ENCODE measurements at regions not wholly inside any gene's neighbourhood (a gene's known extent, or its start where the extent isn't known, plus 50 kb on each side); places are given as distances from the start of the nearest gene placed in this dataset.
"Not testable (repeated sequence)": the region's sequence is repeated elsewhere in the genome, so short reads cannot be mapped to it uniquely, and the experiment has no call there.

DNA sequence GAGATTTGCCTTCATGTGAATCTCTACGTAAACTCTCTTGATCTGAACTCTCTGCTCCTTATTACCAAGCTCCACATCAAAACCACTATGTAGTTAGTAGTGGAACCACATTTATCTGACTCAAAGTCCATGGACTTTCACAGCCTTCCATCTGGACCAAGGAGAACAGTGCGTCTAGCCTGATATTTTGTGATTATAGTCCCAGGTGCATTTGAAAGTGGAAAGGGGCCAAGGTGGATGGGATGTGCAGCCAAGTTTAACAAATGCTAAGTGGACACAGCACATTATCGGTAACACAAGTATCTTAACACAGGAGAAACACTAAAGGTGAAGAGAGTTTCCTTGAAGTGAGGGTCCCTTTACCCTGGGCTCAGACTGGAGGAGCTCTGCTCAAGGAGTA lies 281.2 kb upstream of the SGK1 start:
- no peak for DNase-seq

DNA sequence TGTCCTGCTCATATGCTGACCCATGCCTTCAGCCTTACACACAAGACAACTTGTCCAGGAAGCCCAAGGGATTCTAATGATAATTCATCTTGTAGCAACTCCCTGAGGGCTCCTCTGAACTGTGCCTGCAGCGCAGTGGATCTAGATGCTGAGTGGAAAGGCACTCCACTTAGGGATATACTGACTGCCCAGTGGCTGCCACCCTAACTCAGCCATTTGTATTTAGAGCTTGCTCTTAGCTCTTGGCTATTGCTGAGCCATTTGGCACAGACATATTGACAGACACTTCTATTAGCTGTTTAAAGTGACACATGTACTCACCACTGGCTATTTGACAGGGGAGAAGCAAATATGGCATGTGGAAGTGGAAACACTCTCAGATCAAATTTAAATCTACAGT lies 278.3 kb upstream of the SGK1 start:
- no peak for DNase-seq

GRCh38 chr6:134594881-134595280 lies 277.0 kb upstream of the SGK1 start:
- DNase-seq, result no peak

DNA sequence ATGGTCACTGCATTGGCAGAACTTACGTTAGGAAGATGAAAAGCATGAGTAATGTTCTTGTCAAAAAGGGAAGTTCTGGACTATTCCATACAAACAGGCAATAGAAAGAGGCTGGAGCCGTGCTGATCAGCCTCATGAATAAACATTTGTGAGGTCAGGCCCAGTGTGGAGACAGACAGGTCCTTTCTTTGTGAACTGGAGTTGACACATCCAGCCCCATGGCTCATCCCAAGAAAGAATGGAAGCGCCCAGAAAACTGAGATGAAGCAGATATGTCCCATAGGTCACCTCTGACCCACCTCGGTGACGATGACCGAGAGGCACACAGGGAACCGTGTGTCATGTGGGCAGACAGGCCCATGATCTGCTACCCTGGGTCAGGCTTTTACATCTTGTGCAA lies 276.0 kb upstream of the SGK1 start:
- DNase-seq, result no peak

GRCh38 chr6:134593442-134593841 lies 275.5 kb upstream of the SGK1 start:
- no peak for DNase-seq

GRCh38 chr6:134593024-134593423 lies 275.1 kb upstream of the SGK1 start:
- DNase-seq, result no peak

GRCh38 chr6:134590449-134590848 lies 272.5 kb upstream of the SGK1 start:
- DNase-seq, result no peak

- no peak for DNase-seq
These were observed 272.1 kb upstream of the SGK1 start for GRCh38 chr6:134590004-134590403.

GRCh38 chr6:134589512-134589911 lies 271.6 kb upstream of the SGK1 start:
- DNase-seq, result no peak

- DNase-seq, result no peak
These were observed 270.4 kb upstream of the SGK1 start for GRCh38 chr6:134588267-134588666.

DNA sequence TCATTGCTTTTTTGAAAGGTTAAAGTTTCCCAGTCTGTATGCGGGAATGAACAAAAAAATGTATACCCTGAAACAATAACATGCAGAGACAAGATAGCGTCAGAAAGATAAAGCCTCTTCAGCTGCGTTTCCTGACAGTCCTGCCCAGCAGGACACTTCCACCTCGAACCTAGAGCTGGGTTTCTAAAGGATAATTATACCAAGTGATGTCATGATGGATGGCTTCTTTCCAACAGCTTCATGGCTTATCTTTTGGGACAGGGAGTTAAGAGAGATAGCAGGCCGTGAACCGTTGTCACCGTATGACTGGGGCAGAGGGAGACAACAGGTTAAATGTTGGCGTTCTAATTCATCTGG lies 267.6 kb upstream of the SGK1 start:
- DNase-seq, result no peak

- DNase-seq, result no peak
These were observed 267.1 kb upstream of the SGK1 start for GRCh38 chr6:134584847-134585516.

DNA sequence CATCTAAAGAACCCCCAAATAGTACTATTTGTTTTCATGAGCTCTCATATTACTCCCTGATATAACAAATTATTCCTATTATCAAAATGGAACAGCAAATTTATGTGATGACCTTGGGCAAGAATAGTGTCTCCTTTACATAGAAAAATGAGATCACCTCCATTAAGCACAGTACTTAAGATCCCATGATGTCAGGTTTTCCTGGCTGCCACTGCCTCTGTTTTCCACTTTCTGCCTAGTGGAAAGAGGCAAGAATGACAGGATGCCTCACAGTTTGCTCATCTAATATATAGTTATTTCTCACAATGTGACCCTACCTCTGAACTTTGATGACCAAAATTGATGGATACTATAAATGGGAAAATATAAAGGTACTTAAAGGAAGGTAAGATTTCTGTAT lies 260.1 kb upstream of the SGK1 start:
- no peak for DNase-seq

DNA sequence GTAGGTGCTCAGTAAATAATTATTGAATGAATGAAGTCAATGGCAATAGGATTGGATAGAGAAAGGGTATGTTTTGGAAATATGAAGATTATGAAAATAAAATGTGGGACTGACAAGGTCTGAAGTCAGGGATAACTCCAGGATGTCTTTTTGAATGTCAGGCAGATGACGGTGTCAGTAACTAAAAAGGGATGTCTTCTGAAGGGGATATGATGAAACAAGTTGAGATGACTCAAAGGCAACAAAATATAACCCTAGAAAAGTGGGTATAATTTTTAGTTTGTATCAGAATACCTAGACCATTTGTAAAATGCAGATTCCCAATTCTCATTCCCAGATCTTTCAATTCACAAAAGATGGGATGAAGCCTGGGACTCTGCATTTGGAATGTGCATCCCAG lies 257.3 kb upstream of the SGK1 start:
- no peak for DNase-seq

- DNase-seq, result no peak
These were observed 256.6 kb upstream of the SGK1 start for GRCh38 chr6:134574491-134574890.

GRCh38 chr6:134569996-134570395 lies 252.1 kb upstream of the SGK1 start:
- not testable (repeated sequence) for DNase-seq

DNA sequence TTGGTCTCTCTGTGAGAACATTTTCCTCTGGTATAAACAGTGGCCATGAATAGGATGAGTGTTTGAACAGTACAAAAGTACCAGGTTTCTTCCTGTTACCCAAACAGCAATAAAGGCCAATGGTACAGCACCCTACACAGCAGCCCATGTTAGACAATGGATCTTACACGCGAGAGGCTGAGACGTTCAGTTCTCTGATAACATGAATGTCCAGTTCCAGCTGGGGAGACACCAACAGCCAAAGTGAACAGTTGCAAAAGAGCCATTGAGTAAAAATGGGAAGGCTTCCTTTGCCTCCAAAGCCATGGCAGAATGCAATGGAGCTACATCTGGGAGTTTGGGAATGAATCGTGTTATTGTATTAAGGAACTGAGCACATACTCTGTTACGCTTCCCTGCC lies 246.8 kb upstream of the SGK1 start:
- no peak for DNase-seq

DNA sequence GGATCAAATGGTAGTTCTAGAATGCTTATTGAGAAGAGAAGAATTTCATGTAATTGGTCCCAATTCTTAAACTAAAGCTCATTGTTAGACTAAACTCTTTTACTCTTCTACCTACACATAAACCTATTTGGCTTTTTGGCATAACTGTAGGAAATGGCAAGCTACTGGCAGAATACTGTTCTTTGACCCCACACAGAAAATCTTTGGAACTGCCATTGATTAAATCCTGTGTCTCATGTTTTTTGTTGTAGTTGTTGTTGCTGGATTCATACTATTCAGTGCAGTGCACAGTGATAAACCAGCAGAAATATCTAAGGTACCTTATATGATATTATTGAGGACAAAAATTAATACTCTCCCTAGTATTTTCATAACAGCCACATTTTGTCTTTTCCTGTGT lies 242.1 kb upstream of the SGK1 start:
- DNase-seq, result no peak

DNA sequence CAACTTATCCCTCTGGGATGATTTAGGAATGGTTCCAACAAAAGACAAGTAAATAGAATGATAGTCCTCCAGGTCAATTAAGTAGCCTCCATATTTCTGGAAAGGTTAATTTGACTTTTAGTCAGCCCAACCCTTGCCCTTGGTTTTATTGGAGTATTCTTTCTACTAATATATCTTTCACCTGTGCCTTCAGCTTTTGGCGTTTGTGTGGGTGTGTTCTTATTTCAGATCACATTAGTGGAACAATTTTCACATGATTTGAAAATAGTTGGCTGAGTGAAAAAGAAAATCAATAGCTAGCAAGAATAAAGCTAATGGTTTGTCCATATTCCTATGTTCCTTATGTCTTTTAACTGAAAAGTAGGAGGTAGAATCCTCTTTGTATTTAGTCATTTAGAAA lies 239.6 kb upstream of the SGK1 start:
- DNase-seq, result no peak

DNA sequence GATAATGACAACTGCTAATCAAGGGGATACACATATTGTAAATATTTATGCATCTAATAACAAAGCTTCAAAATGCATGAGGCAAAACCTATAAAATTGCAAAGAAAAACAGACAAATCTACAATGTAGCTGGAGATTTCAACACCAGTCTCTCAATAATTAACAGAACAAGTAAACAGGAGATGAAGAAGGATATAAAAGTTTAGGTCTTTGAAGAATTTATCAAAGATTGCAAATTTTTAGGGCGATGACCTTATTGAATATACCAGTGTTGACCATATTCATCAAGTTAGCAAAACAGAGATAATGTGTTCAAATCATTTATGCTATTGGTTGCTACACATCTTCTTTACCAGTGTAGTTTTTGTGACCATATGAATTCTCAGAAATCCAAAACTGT lies 237.8 kb upstream of the SGK1 start:
- DNase-seq, result no peak

GRCh38 chr6:134553936-134554335 lies 236.0 kb upstream of the SGK1 start:
- no peak for DNase-seq

DNA sequence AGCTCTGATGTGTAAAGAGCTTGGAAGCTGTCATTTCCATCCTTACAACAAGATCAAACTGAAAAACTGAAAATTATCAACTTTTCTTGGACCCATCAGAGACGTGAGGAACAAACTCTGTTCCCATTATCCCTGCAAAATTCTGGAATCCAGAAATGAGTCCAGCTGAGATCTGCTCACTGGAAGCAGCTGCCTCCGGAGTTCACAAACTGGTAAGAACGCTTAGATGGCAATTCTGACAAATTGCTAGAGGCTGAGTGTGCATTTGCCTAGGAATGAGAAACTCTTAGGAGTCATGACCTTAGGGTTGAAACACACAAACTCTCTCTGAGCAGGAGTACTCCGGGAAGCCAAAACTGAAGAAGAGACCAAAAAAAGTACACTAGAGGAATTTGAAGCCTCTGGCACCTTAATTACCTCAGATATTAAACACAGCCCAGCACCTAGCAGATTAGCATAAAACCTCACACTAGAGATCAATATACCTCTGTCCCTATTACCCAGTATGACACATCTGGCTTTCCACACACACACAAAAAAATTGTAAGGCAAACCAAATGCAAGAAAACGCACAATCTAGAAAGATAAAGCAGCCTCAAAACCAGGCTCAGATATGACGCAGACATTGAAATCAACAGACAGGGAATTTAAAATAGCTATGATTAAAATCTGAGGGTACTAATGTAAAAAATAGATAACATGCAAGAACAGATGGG lies 233.5 kb upstream of the SGK1 start:
- no peak for DNase-seq

DNA sequence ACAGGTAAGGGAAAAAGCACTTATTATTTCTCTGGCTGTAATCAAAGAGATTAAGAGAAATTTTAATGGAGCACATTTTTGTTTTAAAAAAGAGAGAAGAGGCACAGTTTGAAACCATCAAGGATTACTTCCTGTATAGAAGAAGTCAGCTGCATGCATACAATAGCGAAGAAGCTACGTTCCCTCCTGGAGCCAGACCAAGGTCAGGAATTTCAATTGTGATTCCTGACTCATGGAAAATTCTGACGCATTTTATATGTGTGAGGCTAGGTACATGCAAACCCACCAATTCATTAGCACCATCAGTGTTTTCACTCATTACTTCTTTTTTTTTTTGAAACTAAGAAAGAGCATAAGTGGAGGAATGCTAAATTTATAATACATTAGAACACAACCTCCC lies 232.7 kb upstream of the SGK1 start:
- DNase-seq, result no peak

GRCh38 chr6:134549854-134550253 lies 231.9 kb upstream of the SGK1 start:
- no peak for DNase-seq
